OCI-LY3 (cell line): ENCODE measurements at regions not wholly inside any gene's neighbourhood (a gene's known extent, or its start where the extent isn't known, plus 50 kb on each side); places are given as distances from the start of the nearest gene placed in this dataset.

ENCODE experiments used
- H2AFZ ChIP-seq: fragments of 200-600, 300-600 bp; shearing (Covaris generic); 2 replicates; pipeline ENCODE4 v1.6.0; 2014; ENCODE audit warnings: antibody characterized with exemption, low read depth, low read length
- H3K27ac ChIP-seq: fragments of 200-600, 300-600 bp; sonication (generic); 2 replicates; pipeline ENCODE4 v1.5.1; 2014; ENCODE audit warnings: mild to moderate bottlenecking, low read length, moderate library complexity, mixed read lengths
- H3K27me3 ChIP-seq: fragments of 200-600, 300-600 bp; sonication (generic); 2 replicates; pipeline ENCODE4 v1.6.1; 2014; ENCODE audit warnings: low read depth, low read length, mixed read lengths
- H3K36me3 ChIP-seq: fragments of 200-600, 300-600 bp; sonication (generic); replicated peaks from 2 replicates; pipeline ENCODE3; 2014; ENCODE audit warnings: low read depth, low read length, mixed read lengths
- H3K4me1 ChIP-seq: fragments of 300-600, 200-600 bp; sonication (generic); 2 replicates; pipeline ENCODE4 v1.6.1; 2014; ENCODE audit warnings: low read length, mixed read lengths
- H3K4me2 ChIP-seq: fragments of 200-600, 300-600 bp; sonication (generic); 2 replicates; pipeline ENCODE4 v1.6.1; 2014; ENCODE audit warnings: low read length, mixed read lengths
- H3K4me3 ChIP-seq: fragments of 300-600, 200-600 bp; sonication (generic); 2 replicates; pipeline ENCODE4 v1.5.1; 2014; ENCODE audit warnings: antibody characterized with exemption, mild to moderate bottlenecking, low read length, moderate library complexity
- H3K79me2 ChIP-seq: fragments of 300-600, 200-600 bp; shearing (Covaris generic); 2 replicates; pipeline ENCODE4 v1.6.1; 2014; ENCODE audit warnings: mild to moderate bottlenecking, low read length, mixed read lengths
- H3K9ac ChIP-seq: fragments of 300-600, 200-600 bp; shearing (Covaris generic); 2 replicates; pipeline ENCODE4 v1.6.0; 2014; ENCODE audit warnings: mild to moderate bottlenecking, low read length, moderate library complexity
- H3K9me3 ChIP-seq: fragments of 200-600, 300-600 bp; shearing (Covaris generic); 2 replicates; pipeline ENCODE4 v1.6.1; 2014; ENCODE audit warnings: low read length, mixed read lengths; ENCODE audit not compliant: insufficient read depth
- H4K20me1 ChIP-seq: fragments of 200-600, 300-600 bp; sonication (generic); 2 replicates; pipeline ENCODE4 v1.6.1; 2016; ENCODE audit warnings: low read length, mixed read lengths; ENCODE audit not compliant: insufficient read depth
- CTCF ChIP-seq: fragments of 200-600, 300-600 bp; sonication (generic); IDR thresholded peaks from 2 replicates; pipeline ENCODE4 v1.5.1; 2014; ENCODE audit warnings: antibody characterized with exemption, low read length, low read depth
- EZH2phosphoT487 ChIP-seq: fragments of 200-600 bp; shearing (Covaris generic); IDR thresholded peaks from 2 replicates; pipeline ENCODE4 v1.6.1; 2018; ENCODE audit warnings: antibody characterized with exemption, mixed run types, low read depth

- TF ChIP-seq CTCF (no peak), EZH2phosphoT487 (no peak)
- no peak overlapping the region for H3K4me2 ChIP-seq
Observed at GRCh38 chr10:50972591-50972990, 87.2 kb upstream of the A1CF start.

GRCh38 chr10:50981385-50981784 lies 92.9 kb upstream of the PRKG1 start:
- Histone ChIP-seq H3K27me3 (no peaks in the 10 kb centered on the region), H3K79me2 (no peaks in the 10 kb centered on the region), H3K4me2 (no peak overlapping the region), H3K27ac (no peak overlapping the region), H3K4me1 (no peaks in the 10 kb centered on the region), H2AFZ (no peak overlapping the region), H3K9ac (no peak overlapping the region), H3K4me3 (no peak overlapping the region), H3K36me3 (no peaks in the 10 kb centered on the region), H4K20me1 (no peaks in the 10 kb centered on the region), H3K9me3 (no peaks in the 10 kb centered on the region)
- TF ChIP-seq EZH2phosphoT487 (no peak), CTCF (no peak)

More at GRCh38 chr10:50972591-50972990, 87.2 kb upstream of the A1CF start:
- Histone ChIP-seq H3K79me2 (no peaks in the 10 kb centered on the region), H3K4me3 (no peak overlapping the region), H3K27ac (no peak overlapping the region), H4K20me1 (no peaks in the 10 kb centered on the region), H3K27me3 (no peaks in the 10 kb centered on the region), H3K36me3 (no peaks in the 10 kb centered on the region), H3K4me1 (no peaks in the 10 kb centered on the region), H3K9ac (no peak overlapping the region), H3K9me3 (no peaks in the 10 kb centered on the region), H2AFZ (no peak overlapping the region)

GRCh38 chr10:50981904-50982303 lies 92.4 kb upstream of the PRKG1 start:
- Histone ChIP-seq H3K27me3 (no peaks in the 10 kb centered on the region), H3K4me3 (no peak overlapping the region), H4K20me1 (no peaks in the 10 kb centered on the region), H3K79me2 (no peaks in the 10 kb centered on the region), H3K9me3 (no peaks in the 10 kb centered on the region), H3K9ac (no peak overlapping the region), H2AFZ (no peak overlapping the region), H3K27ac (no peak overlapping the region), H3K4me2 (no peak overlapping the region), H3K36me3 (no peaks in the 10 kb centered on the region), H3K4me1 (no peaks in the 10 kb centered on the region)
- TF ChIP-seq EZH2phosphoT487 (no peak), CTCF (no peak)

- no peak for TF ChIP-seq EZH2phosphoT487
- no peak for TF ChIP-seq CTCF
- Histone ChIP-seq H3K9ac (no peak overlapping the region), H2AFZ (no peak overlapping the region), H3K4me1 (no peaks in the 10 kb centered on the region), H4K20me1 (no peaks in the 10 kb centered on the region), H3K4me2 (no peak overlapping the region), H3K27ac (no peak overlapping the region), H3K27me3 (no peaks in the 10 kb centered on the region), H3K9me3 (no peaks in the 10 kb centered on the region), H3K79me2 (no peaks in the 10 kb centered on the region), H3K36me3 (no peaks in the 10 kb centered on the region), H3K4me3 (no peak overlapping the region)
Observed at GRCh38 chr10:50982989-50983388, 91.3 kb upstream of the PRKG1 start.
